ENCODE measurements at regions not wholly inside any gene's neighbourhood (a gene's known extent, or its start where the extent isn't known, plus 50 kb on each side); places are given as distances from the start of the nearest gene placed in this dataset.
A peak's percentile ranks its signal among the peaks of the same experiment; 100 is the strongest.

DNA sequence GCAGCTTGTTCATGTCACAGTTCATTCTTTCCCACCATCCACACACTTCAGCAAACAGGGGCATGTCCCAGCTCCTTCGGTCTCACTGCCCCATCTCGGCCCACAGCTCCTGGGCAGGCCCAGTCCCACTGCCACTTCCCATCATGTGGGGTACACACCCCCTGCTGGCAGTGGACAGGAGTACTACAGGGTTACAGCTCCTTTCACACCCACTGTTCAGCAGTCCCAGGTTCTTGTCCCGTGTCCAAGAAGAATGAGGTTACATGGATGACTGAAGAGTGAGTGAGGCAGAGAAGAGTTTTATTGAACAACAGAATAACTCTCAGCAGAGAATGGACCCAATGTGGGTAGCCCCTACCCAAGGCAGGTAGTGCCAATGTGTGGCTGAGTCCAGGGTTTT lies 77.8 kb upstream of the SMLR1 start:
- intact Hi-C loops (cut with micrococcal nuclease) = no loop called here
- Histone ChIP-seq H3K79me2 (ENCODE audit: control insufficient read depth, insufficient read depth, low read length) (no peaks in the 10 kb centered on the region), H3K27me3 (ENCODE audit: control insufficient read depth in 2 of 2, insufficient read depth in 2 of 2, low read length in 2 of 2) (no peaks in the 10 kb centered on the region), H2AFZ (ENCODE audit: low read depth, low read length) (no peak overlapping the region), H3K9ac (replicated peaks; ENCODE audit: extremely low read depth, insufficient read depth, low read length) (no peak overlapping the region), H3K4me3 (replicated peaks in 1 of 3; ENCODE audit: insufficient read depth in 1 of 3, low read depth in 1 of 3, low read length in 3 of 3) (no peak overlapping the region), H3K4me1 (ENCODE audit: control insufficient read depth, extremely low read depth, insufficient read depth, low read length) (no peaks in the 10 kb centered on the region), H4K20me1 (replicated peaks; ENCODE audit: control insufficient read depth, extremely low read depth, insufficient read depth, low read length) (no peaks in the 10 kb centered on the region), H3K9me1 (replicated peaks; ENCODE audit: control insufficient read depth, extremely low read depth, insufficient read depth, low read length) (no peaks in the 10 kb centered on the region), H3K36me3 (ENCODE audit: control insufficient read depth in 2 of 2, extremely low read depth in 1 of 2, insufficient read depth in 2 of 2, low read length in 2 of 2) (no peaks in the 10 kb centered on the region), H3K4me2 (ENCODE audit: insufficient read depth, low read length) (no peak overlapping the region), H3K9me3 (replicated peaks; ENCODE audit: control insufficient read depth, insufficient read depth, low read length) (no peaks in the 10 kb centered on the region), H3K27ac (ENCODE audit: insufficient read depth, low read depth, low read length) (no peak overlapping the region)
- BruUV-seq (replicated peaks) = no TSS peak
- ChIA-PET CTCF (interaction anchor here (0.7 to 1.3 kb wide), 9 partner anchors 12 to 609 kb away, joined by 3 to 8 read pairs (median 3); no protein-coding TSS in a partner anchor), POLR2A (no interaction called here)
- FAIRE-seq = no peak
- no peak for TF ChIP-seq JUN (IDR thresholded peaks at IDR 0.05; ENCODE audit: borderline replicate concordance, insufficient read depth, insufficient read length, low read depth)
- TF ChIP-seq, protein P1, sequence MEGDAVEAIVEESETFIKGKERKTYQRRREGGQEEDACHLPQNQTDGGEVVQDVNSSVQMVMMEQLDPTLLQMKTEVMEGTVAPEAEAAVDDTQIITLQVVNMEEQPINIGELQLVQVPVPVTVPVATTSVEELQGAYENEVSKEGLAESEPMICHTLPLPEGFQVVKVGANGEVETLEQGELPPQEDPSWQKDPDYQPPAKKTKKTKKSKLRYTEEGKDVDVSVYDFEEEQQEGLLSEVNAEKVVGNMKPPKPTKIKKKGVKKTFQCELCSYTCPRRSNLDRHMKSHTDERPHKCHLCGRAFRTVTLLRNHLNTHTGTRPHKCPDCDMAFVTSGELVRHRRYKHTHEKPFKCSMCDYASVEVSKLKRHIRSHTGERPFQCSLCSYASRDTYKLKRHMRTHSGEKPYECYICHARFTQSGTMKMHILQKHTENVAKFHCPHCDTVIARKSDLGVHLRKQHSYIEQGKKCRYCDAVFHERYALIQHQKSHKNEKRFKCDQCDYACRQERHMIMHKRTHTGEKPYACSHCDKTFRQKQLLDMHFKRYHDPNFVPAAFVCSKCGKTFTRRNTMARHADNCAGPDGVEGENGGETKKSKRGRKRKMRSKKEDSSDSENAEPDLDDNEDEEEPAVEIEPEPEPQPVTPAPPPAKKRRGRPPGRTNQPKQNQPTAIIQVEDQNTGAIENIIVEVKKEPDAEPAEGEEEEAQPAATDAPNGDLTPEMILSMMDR (IDR thresholded peaks at IDR 0.05; ENCODE audit: extremely low read depth in 1 of 2, insufficient read depth in 1 of 2, low read depth in 1 of 2, low read length in 2 of 2) = peak; percentile 2 to 4
- DNase-seq (ENCODE audit: low read depth, low spot score) = no peak
- dilution Hi-C loops (cut with MboI; ENCODE audit: extremely low pct_ligation_motif_present, low sequenced_read_pairs) = no loop called here

DNA sequence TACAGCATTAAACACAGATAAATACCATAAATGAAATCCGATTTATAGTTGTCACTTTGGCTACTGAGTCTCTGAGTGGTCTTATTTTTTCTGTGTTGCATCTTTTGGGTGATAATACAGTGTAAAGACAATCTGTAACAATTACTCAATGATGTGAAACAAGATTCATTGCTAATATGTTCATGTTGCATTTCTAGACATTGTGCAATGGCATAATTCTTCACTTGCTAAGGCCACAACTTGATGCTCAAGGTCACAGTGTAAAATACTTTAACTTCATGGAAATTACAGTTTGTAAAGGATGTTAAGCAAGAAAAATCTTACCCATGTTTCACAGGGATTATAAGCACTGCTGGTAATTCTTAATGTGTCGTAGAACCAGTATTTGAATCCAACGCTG lies 74.9 kb upstream of the SMLR1 start:
- intact Hi-C loops (cut with micrococcal nuclease) = no loop called here
- FAIRE-seq (no peak), DNase-seq (ENCODE audit: low read depth, low spot score) (no peak)
- H3K4me3 ChIP-seq (replicated peaks in 1 of 3; ENCODE audit: insufficient read depth in 1 of 3, low read depth in 1 of 3, low read length in 3 of 3) = no peak overlapping the region
- POLR2A ChIA-PET = no interaction called here
- dilution Hi-C loops (cut with MboI; ENCODE audit: extremely low pct_ligation_motif_present, low sequenced_read_pairs) = no loop called here
- H3K9ac ChIP-seq (replicated peaks; ENCODE audit: extremely low read depth, insufficient read depth, low read length) = no peak overlapping the region
- H3K4me1 ChIP-seq (ENCODE audit: control insufficient read depth, extremely low read depth, insufficient read depth, low read length) = no peaks in the 10 kb centered on the region
- H3K36me3 ChIP-seq (ENCODE audit: control insufficient read depth in 2 of 2, extremely low read depth in 1 of 2, insufficient read depth in 2 of 2, low read length in 2 of 2) = no peaks in the 10 kb centered on the region
- CTCF ChIA-PET = no interaction called here
- H3K79me2 ChIP-seq (ENCODE audit: control insufficient read depth, insufficient read depth, low read length) = no peaks in the 10 kb centered on the region
- H3K9me3 ChIP-seq (replicated peaks; ENCODE audit: control insufficient read depth, insufficient read depth, low read length) = no peaks in the 10 kb centered on the region
- H3K4me2 ChIP-seq (ENCODE audit: insufficient read depth, low read length) = no peak overlapping the region
- H3K27ac ChIP-seq (ENCODE audit: insufficient read depth, low read depth, low read length) = no peak overlapping the region
- H3K9me1 ChIP-seq (replicated peaks; ENCODE audit: control insufficient read depth, extremely low read depth, insufficient read depth, low read length) = no peaks in the 10 kb centered on the region
- H4K20me1 ChIP-seq (replicated peaks; ENCODE audit: control insufficient read depth, extremely low read depth, insufficient read depth, low read length) = no peaks in the 10 kb centered on the region
- H2AFZ ChIP-seq (ENCODE audit: low read depth, low read length) = no peak overlapping the region
- no TSS peak for BruUV-seq (replicated peaks)
- TF ChIP-seq GATA2 (IDR thresholded peaks at IDR 0.05; ENCODE audit: insufficient read depth, insufficient read length, low read depth, low read length) (no peak), JUN (IDR thresholded peaks at IDR 0.05; ENCODE audit: borderline replicate concordance, insufficient read depth, insufficient read length, low read depth) (no peak), POLR2AphosphoS5 (IDR thresholded peaks at IDR 0.05; ENCODE audit: insufficient read depth, low read depth, low read length) (no peak), EZH2 (IDR thresholded peaks at IDR 0.05; ENCODE audit: borderline replicate concordance, low read depth, low read length, severe bottlenecking) (no peak), FOS (IDR thresholded peaks at IDR 0.05; ENCODE audit: borderline replicate concordance, insufficient read depth, low read length) (no peak), MYC (IDR thresholded peaks at IDR 0.05; ENCODE audit: low read depth, low read length) (no peak), POLR2A (IDR thresholded peaks at IDR 0.05; ENCODE audit: low read depth, low read length) (no peak)
- TF ChIP-seq, protein P2, sequence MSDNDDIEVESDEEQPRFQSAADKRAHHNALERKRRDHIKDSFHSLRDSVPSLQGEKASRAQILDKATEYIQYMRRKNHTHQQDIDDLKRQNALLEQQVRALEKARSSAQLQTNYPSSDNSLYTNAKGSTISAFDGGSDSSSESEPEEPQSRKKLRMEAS (IDR thresholded peaks at IDR 0.05; ENCODE audit: insufficient read depth, insufficient read length) = no peak
- TF ChIP-seq, protein P1 (IDR thresholded peaks at IDR 0.05; ENCODE audit: extremely low read depth in 1 of 2, insufficient read depth in 1 of 2, low read depth in 1 of 2, low read length in 2 of 2) = no peak
- no peaks in the 10 kb centered on the region for H3K27me3 ChIP-seq (ENCODE audit: control insufficient read depth in 2 of 2, insufficient read depth in 2 of 2, low read length in 2 of 2)

Measured in endothelial cell of umbilical vein (primary cell).